GM12892 (cell line): ENCODE measurements at regions not wholly inside any gene's neighbourhood (a gene's known extent, or its start where the extent isn't known, plus 50 kb on each side); places are given as distances from the start of the nearest gene placed in this dataset.

Experiments
- POLR2A ChIP-seq: IDR thresholded peaks from 2 replicates; pipeline ENCODE4 v1.6.1; 2011; ENCODE audit warnings: low read depth, low read length, control low read depth
- POLR2AphosphoS5 ChIP-seq: IDR thresholded peaks from 2 replicates; pipeline ENCODE4 v1.6.1; 2011; ENCODE audit warnings: low read depth, low read length, control low read depth
- TAF1 ChIP-seq: IDR thresholded peaks from 2 replicates; pipeline ENCODE4 v1.6.1; 2011; ENCODE audit warnings: low read depth, mild to moderate bottlenecking, control low read depth, low read length, borderline replicate concordance

GRCh38 chr1:117699953-117700352 lies 94.1 kb downstream of the TENT5C start:
- no peak for TF ChIP-seq POLR2AphosphoS5
- no peak for TF ChIP-seq POLR2A
- no peak for TF ChIP-seq TAF1
